ENCODE measurements at regions not wholly inside any gene's neighbourhood (a gene's known extent, or its start where the extent isn't known, plus 50 kb on each side); places are given as distances from the start of the nearest gene placed in this dataset.
"Not testable (repeated sequence)": the region's sequence is repeated elsewhere in the genome, so short reads cannot be mapped to it uniquely, and the experiment has no call there.

- Histone ChIP-seq H3K4me3 (ENCODE audit: low read depth, low read length) (no peak overlapping the region), H3K9me3 (ENCODE audit: control insufficient read depth, insufficient read depth, low read length) (no peaks in the 10 kb centered on the region), H3K27ac (ENCODE audit: low read depth, low read length) (no peak overlapping the region), H3K27me3 (ENCODE audit: control insufficient read depth, insufficient read depth, low read length) (no peaks in the 10 kb centered on the region)
- CTCF ChIA-PET: no interaction called here
- POLR2A ChIA-PET: no interaction called here
- DNase-seq (ENCODE audit: low read depth, low spot score): no peak
- TF ChIP-seq CTCF (IDR thresholded peaks at IDR 0.05; ENCODE audit: low read depth, low read length): no peak
Observed at GRCh38 chr6:55108134-55109130, 65.9 kb upstream of the HCRTR2 start.

- DNase-seq (ENCODE audit: low read depth, low spot score): no peak
- no peak for TF ChIP-seq CTCF (IDR thresholded peaks at IDR 0.05; ENCODE audit: low read depth, low read length)
- no peak overlapping the region for H3K4me3 ChIP-seq (ENCODE audit: low read depth, low read length)
- POLR2A ChIA-PET: no interaction called here
- no peaks in the 10 kb centered on the region for H3K9me3 ChIP-seq (ENCODE audit: control insufficient read depth, insufficient read depth, low read length)
- H3K27ac ChIP-seq (ENCODE audit: low read depth, low read length): no peak overlapping the region
- CTCF ChIA-PET: no interaction called here
- H3K27me3 ChIP-seq (ENCODE audit: control insufficient read depth, insufficient read depth, low read length): no peaks in the 10 kb centered on the region
Observed at GRCh38 chr6:55117267-55117666, 57.0 kb upstream of the HCRTR2 start.

- H3K4me3 ChIP-seq (ENCODE audit: low read depth, low read length); POLR2A ChIA-PET; DNase-seq (ENCODE audit: low read depth, low spot score); H3K27ac ChIP-seq (ENCODE audit: low read depth, low read length); CTCF ChIA-PET; H3K9me3 ChIP-seq (ENCODE audit: control insufficient read depth, insufficient read depth, low read length); H3K27me3 ChIP-seq (ENCODE audit: control insufficient read depth, insufficient read depth, low read length): not testable (repeated sequence)
Observed at GRCh38 chr6:55124241-55124640, 50.1 kb upstream of the HCRTR2 start.

All from AG04450 (cell line).